ENCODE measurements at regions not wholly inside any gene's neighbourhood (a gene's known extent, or its start where the extent isn't known, plus 50 kb on each side); places are given as distances from the start of the nearest gene placed in this dataset.
"Not testable (repeated sequence)": the region's sequence is repeated elsewhere in the genome, so short reads cannot be mapped to it uniquely, and the experiment has no call there.

DNA sequence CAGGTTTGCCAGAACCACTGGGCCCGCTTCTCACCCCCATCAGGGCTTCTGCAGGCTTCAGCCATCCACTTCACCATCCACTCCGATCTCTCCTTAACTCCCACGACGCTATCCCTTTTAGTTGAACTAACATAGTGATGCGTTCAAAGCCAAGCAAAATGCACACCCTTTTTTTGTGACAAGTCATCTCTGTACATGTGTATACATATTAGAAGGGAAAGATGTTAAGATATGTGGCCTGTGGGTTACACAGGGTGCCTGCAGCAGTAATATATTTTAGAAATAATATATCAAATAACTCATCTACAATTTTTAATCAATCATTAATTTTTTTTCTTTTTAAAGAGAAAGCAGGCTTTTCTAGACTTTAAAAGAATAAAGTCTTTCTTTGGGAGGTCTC lies 114.6 kb downstream of the NBPF12 start:
- H3K36me3 Mint-ChIP-seq (ENCODE audit: low read depth): peaks cover 2% of the 10 kb centered on the region
- no peak for TF ChIP-seq CTCF (conservative IDR thresholded peaks at IDR 0.05)
- no peaks in the 10 kb centered on the region for H3K9me3 Mint-ChIP-seq
- no peaks in the 10 kb centered on the region for H3K4me1 Mint-ChIP-seq
- H3K27ac Mint-ChIP-seq (ENCODE audit: unreplicated experiment): no peak overlapping the region
- no peak overlapping the region for H3K4me3 Mint-ChIP-seq
- DNase-seq (ENCODE audit: low read depth, low spot score): no peak
- peaks cover 6% of the 10 kb centered on the region for H3K27me3 Mint-ChIP-seq (ENCODE audit: low read depth)

- Mint-ChIP-seq H3K9me3 (no peaks in the 10 kb centered on the region), H3K4me1 (no peaks in the 10 kb centered on the region), H3K27ac (ENCODE audit: unreplicated experiment) (no peak overlapping the region), H3K27me3 (ENCODE audit: low read depth) (peaks cover 6% of the 10 kb centered on the region), H3K4me3 (no peak overlapping the region), H3K36me3 (ENCODE audit: low read depth) (peaks cover 2% of the 10 kb centered on the region)
- TF ChIP-seq CTCF (conservative IDR thresholded peaks at IDR 0.05): no peak
- no peak for DNase-seq (ENCODE audit: low read depth, low spot score)
Measured at GRCh38 chr1:147052143-147052542, 114.0 kb downstream of the NBPF12 start.

- Mint-ChIP-seq H3K36me3 (ENCODE audit: low read depth) (peaks cover 2% of the 10 kb centered on the region), H3K9me3 (no peaks in the 10 kb centered on the region), H3K27ac (ENCODE audit: unreplicated experiment) (no peak overlapping the region), H3K27me3 (ENCODE audit: low read depth) (peaks cover 9% of the 10 kb centered on the region), H3K4me1 (no peaks in the 10 kb centered on the region), H3K4me3 (no peak overlapping the region)
- DNase-seq (ENCODE audit: low read depth, low spot score): no peak
- no peak for TF ChIP-seq CTCF (conservative IDR thresholded peaks at IDR 0.05)
Measured at GRCh38 chr1:147051136-147051535, 113.0 kb downstream of the NBPF12 start.

- DNase-seq (ENCODE audit: low read depth, low spot score): no peak
- Mint-ChIP-seq H3K4me1 (no peaks in the 10 kb centered on the region), H3K4me3 (no peak overlapping the region), H3K27ac (ENCODE audit: unreplicated experiment) (no peak overlapping the region), H3K36me3 (ENCODE audit: low read depth) (peaks cover 2% of the 10 kb centered on the region), H3K9me3 (no peaks in the 10 kb centered on the region), H3K27me3 (ENCODE audit: low read depth) (peaks cover 11% of the 10 kb centered on the region)
- TF ChIP-seq CTCF (conservative IDR thresholded peaks at IDR 0.05): no peak
Measured at GRCh38 chr1:147050654-147051053, 112.5 kb downstream of the NBPF12 start.

DNA sequence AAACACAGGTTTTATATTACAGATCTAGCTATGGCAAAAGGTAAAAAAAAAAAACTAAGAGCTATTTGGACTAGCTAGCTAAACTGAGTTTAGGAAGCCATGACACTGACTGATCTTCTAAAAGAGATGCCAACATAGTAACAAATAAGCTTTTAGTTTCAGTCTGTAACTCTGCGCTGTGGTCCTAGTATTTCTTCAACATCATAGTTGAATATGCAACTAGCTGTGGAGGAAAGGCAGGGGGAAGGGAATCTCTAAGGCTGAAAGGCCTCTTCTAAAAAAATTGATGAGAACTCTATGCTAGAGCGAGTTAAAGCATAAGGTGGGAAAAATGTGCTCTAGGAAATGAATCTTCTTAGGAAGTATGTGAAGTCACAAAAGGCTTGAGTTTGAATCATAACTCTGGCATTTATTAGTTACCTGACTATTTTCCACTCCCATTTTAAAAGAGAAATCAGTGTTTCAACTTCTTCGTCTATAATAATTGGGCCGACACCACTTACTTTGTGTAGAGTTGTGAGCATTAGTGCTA lies 108.8 kb downstream of the NBPF12 start:
- H3K4me1 Mint-ChIP-seq; H3K36me3 Mint-ChIP-seq (ENCODE audit: low read depth); H3K4me3 Mint-ChIP-seq; DNase-seq (ENCODE audit: low read depth, low spot score); H3K9me3 Mint-ChIP-seq; H3K27ac Mint-ChIP-seq (ENCODE audit: unreplicated experiment): not testable (repeated sequence)
- peaks cover 20% of the 10 kb centered on the region for H3K27me3 Mint-ChIP-seq (ENCODE audit: low read depth)

- Mint-ChIP-seq H3K4me3 (no peak overlapping the region), H3K27ac (ENCODE audit: unreplicated experiment) (no peak overlapping the region), H3K9me3 (no peaks in the 10 kb centered on the region), H3K27me3 (ENCODE audit: low read depth) (peaks cover 23% of the 10 kb centered on the region), H3K36me3 (ENCODE audit: low read depth) (peaks cover 2% of the 10 kb centered on the region), H3K4me1 (no peaks in the 10 kb centered on the region)
- TF ChIP-seq CTCF (conservative IDR thresholded peaks at IDR 0.05): no peak
- no peak for DNase-seq (ENCODE audit: low read depth, low spot score)
Measured at GRCh38 chr1:147046189-147046862, 108.2 kb downstream of the NBPF12 start.
